Peyer's patch (tissue), 4 donors: ENCODE measurements at regions not wholly inside any gene's neighbourhood (a gene's known extent, or its start where the extent isn't known, plus 50 kb on each side); places are given as distances from the start of the nearest gene placed in this dataset.

ENCODE experiments used
- POLR2A ChIP-seq, 2 donors: fragments of 450-650 bp; IDR thresholded peaks; one replicate each; pipeline ENCODE4 v1.5.1; 2017; ENCODE audit warnings: antibody characterized with exemption in 2 of 2, mild to moderate bottlenecking in 2 of 2, moderate library complexity in 2 of 2
- TF ChIP-seq, protein P1 (sequence below), 6 experiments: fragments of 450-650 bp in 4 of 6; fragments of 200-600 bp in 2 of 6; sonication (generic) in 1 of 6; IDR thresholded peaks; one replicate each; pipeline ENCODE4 v1.5.1; 2017 to 2019; ENCODE audit warnings: antibody characterized with exemption in 6 of 6, mild to moderate bottlenecking in 3 of 6, moderate library complexity in 1 of 6

DNA sequence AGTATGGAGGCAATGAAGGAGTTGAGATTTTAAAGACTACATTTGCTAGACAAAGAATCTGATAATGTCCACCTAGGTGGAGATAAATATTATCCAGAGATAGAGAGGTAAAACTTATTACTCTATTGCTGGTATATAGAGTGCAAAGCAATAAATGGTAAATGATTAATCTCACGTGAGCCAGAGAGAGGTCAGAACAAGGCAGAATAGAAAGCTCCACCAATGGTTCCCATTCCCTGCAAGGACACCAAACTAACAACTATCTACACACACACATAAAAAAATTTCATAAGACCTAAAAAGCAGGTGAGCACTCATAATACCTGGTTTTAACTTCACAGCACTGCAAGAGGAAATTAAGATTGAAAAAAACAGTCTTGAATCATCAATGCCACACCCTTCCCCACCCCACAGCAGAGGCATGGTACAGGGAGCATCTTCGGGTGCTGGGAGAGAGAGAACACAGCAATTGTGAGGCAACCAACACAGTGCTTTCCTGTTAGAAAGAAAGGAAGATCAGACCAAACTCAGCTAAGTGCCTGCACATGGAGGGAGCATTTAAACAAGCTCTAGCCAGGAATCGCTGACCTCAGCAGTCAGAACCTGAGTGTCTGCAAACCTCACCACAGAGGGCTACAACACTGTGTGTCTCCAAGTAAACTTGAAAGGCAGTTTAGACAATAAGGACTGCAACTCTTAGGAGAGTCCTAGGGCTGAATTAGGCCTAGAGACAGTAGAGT lies 1432.6 kb upstream of the TMEFF2 start:
- TF ChIP-seq, protein P1, sequence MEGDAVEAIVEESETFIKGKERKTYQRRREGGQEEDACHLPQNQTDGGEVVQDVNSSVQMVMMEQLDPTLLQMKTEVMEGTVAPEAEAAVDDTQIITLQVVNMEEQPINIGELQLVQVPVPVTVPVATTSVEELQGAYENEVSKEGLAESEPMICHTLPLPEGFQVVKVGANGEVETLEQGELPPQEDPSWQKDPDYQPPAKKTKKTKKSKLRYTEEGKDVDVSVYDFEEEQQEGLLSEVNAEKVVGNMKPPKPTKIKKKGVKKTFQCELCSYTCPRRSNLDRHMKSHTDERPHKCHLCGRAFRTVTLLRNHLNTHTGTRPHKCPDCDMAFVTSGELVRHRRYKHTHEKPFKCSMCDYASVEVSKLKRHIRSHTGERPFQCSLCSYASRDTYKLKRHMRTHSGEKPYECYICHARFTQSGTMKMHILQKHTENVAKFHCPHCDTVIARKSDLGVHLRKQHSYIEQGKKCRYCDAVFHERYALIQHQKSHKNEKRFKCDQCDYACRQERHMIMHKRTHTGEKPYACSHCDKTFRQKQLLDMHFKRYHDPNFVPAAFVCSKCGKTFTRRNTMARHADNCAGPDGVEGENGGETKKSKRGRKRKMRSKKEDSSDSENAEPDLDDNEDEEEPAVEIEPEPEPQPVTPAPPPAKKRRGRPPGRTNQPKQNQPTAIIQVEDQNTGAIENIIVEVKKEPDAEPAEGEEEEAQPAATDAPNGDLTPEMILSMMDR (IDR thresholded peaks at IDR 0.05) = no peak
- no peak for TF ChIP-seq POLR2A (IDR thresholded peaks at IDR 0.05)
